Retinal pigment epithelial cell (primary cell): ENCODE measurements at regions not wholly inside any gene's neighbourhood (a gene's known extent, or its start where the extent isn't known, plus 50 kb on each side); places are given as distances from the start of the nearest gene placed in this dataset.

ENCODE experiments used
- DNase-seq: peaks from one replicate; pipeline ENCODE4 v3.0.0-alpha.2; 2010; ENCODE audit warnings: low read depth
- H3K4me3 ChIP-seq: 2 replicates; pipeline ENCODE4 v1.5.1; 2011; ENCODE audit warnings: mild to moderate bottlenecking, low read length, control low read depth, moderate library complexity
- CTCF ChIP-seq: conservative IDR thresholded peaks from 2 replicates; pipeline ENCODE4 v1.5.1; 2011; ENCODE audit warnings: low read depth, low read length, control low read depth, inconsistent platforms

- TF ChIP-seq CTCF = no peak
- H3K4me3 ChIP-seq = no peak overlapping the region
- DNase-seq = no peak
Observed at GRCh38 chr11:112889446-112889845, 71.8 kb upstream of the NCAM1 start.

GRCh38 chr11:112899235-112900006, 61.8 kb upstream of the NCAM1 start:
- no peak overlapping the region for H3K4me3 ChIP-seq
- TF ChIP-seq CTCF = no peak
- no peak for DNase-seq

- no peak overlapping the region for H3K4me3 ChIP-seq
- no peak for DNase-seq
- TF ChIP-seq CTCF = no peak
Observed at GRCh38 chr11:112901924-112902323, 59.3 kb upstream of the NCAM1 start.

GRCh38 chr11:112902361-112903011, 58.7 kb upstream of the NCAM1 start:
- DNase-seq = no peak
- TF ChIP-seq CTCF = no peak
- no peak overlapping the region for H3K4me3 ChIP-seq

GRCh38 chr11:112903340-112903739, 57.9 kb upstream of the NCAM1 start:
- no peak for DNase-seq
- no peak for TF ChIP-seq CTCF
- no peak overlapping the region for H3K4me3 ChIP-seq

- H3K4me3 ChIP-seq = no peak overlapping the region
- DNase-seq = no peak
- no peak for TF ChIP-seq CTCF
Observed at GRCh38 chr11:112911124-112911523, 50.1 kb upstream of the NCAM1 start.
